Kidney epithelial cell (primary cell): ENCODE measurements at regions not wholly inside any gene's neighbourhood (a gene's known extent, or its start where the extent isn't known, plus 50 kb on each side); places are given as distances from the start of the nearest gene placed in this dataset.

Experiments used
- DNase-seq: peaks from one replicate; pipeline ENCODE4 v3.0.0-alpha.2; 2010; ENCODE audit warnings: low read depth
- H3K27me3 ChIP-seq: 2 replicates; pipeline ENCODE4 v1.6.0; 2011; ENCODE audit warnings: low read length; ENCODE audit not compliant: control insufficient read depth, insufficient read depth
- H3K36me3 ChIP-seq: 2 replicates; pipeline ENCODE4 v1.5.1; 2011; ENCODE audit warnings: low read length; ENCODE audit not compliant: control insufficient read depth, insufficient read depth
- H3K4me3 ChIP-seq: 2 replicates; pipeline ENCODE4 v1.5.1; 2011; ENCODE audit warnings: low read depth, mild to moderate bottlenecking, control low read depth, low read length
- TF ChIP-seq, protein P1 (sequence below): IDR thresholded peaks from 2 replicates; pipeline ENCODE4 v1.5.1; 2011; ENCODE audit warnings: mild to moderate bottlenecking, moderate library complexity, low read length, control low read depth, inconsistent platforms; ENCODE audit not compliant: insufficient read depth, poor library complexity, severe bottlenecking

DNA sequence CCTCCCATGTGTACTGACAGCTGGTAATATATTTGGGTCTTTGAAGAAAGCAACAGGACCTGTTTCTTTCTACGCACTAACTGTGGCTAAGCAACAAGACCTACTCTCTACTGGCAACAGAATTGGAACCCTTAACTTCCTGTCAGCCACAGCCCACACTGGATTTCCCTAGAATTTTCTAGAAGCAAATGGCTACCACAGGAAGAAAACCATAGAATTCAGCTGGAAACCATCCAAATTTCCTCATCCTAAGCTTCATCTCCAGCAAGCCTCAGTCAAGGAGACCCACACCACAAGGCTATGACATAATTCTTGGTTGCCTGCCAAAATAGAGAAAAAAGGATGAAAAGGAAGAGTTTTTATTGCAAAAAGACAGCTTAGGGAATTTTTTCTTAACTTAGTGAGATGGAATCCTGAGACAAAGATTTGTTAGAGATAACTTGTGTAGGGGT, 171.8 kb upstream of the TNC start:
- TF ChIP-seq, protein P1, sequence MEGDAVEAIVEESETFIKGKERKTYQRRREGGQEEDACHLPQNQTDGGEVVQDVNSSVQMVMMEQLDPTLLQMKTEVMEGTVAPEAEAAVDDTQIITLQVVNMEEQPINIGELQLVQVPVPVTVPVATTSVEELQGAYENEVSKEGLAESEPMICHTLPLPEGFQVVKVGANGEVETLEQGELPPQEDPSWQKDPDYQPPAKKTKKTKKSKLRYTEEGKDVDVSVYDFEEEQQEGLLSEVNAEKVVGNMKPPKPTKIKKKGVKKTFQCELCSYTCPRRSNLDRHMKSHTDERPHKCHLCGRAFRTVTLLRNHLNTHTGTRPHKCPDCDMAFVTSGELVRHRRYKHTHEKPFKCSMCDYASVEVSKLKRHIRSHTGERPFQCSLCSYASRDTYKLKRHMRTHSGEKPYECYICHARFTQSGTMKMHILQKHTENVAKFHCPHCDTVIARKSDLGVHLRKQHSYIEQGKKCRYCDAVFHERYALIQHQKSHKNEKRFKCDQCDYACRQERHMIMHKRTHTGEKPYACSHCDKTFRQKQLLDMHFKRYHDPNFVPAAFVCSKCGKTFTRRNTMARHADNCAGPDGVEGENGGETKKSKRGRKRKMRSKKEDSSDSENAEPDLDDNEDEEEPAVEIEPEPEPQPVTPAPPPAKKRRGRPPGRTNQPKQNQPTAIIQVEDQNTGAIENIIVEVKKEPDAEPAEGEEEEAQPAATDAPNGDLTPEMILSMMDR, result no peak
- DNase-seq, result peak; percentile 56
- H3K27me3 ChIP-seq, result no peaks in the 10 kb centered on the region
- H3K4me3 ChIP-seq, result no peak overlapping the region
- H3K36me3 ChIP-seq, result no peaks in the 10 kb centered on the region

DNA sequence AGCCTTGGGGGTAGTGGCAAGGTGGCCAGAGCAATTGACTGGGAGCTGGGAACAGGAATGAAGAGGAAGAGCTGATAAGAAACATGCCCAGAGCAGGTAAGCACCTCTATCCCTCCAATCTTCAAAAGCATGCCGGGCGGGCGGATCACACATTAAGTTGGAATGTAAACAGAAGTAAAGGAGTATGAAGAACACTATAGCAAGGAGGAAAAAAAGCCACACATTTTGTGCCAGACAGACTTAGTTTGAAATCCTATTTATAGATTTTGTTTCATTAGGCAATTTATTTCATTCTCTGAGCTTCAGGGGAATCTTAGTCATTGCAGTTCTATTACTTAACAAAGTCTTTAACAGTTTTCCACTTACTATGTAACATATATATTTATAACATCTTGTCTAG, 173.9 kb upstream of the TNC start:
- Histone ChIP-seq H3K36me3 (no peaks in the 10 kb centered on the region), H3K27me3 (no peaks in the 10 kb centered on the region), H3K4me3 (no peak overlapping the region)
- TF ChIP-seq, protein P1, result no peak
- DNase-seq, result no peak

DNA sequence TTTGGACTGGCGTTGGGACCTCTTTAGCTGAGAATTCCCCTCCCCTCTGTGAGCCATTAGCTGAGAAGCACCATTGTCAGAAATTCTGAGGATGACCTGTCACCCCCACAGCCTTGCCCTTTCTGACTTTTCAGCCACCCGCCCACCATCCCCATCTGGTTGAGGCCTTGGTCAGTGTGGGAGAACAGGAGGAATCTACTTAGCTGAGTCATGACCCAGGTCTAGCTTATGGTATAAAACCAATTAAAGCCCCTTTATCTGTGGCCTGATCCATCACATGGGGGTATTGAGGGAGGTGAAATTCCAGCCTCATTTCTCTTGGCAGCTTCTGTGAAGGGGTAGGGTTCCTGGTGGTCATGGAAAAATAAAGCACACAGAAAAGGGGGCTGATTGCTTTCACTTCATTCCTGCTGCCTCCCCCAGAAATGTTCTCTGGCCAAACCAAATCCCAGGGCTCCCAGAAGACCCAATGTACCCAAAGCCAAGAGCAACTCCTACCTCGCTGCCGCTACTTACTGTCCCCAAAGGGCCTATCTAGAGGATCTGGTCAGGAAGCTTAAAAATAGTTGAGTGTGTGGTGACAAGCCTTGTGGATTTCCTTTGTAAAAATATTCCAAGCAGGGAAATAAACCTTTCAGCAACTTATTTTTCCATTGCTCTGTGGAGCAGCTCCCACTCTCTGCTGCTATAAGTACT, 174.8 kb upstream of the TNC start:
- DNase-seq, result no peak
- no peaks in the 10 kb centered on the region for H3K27me3 ChIP-seq
- H3K36me3 ChIP-seq, result no peaks in the 10 kb centered on the region
- TF ChIP-seq, protein P1, result no peak
- H3K4me3 ChIP-seq, result no peak overlapping the region

DNA sequence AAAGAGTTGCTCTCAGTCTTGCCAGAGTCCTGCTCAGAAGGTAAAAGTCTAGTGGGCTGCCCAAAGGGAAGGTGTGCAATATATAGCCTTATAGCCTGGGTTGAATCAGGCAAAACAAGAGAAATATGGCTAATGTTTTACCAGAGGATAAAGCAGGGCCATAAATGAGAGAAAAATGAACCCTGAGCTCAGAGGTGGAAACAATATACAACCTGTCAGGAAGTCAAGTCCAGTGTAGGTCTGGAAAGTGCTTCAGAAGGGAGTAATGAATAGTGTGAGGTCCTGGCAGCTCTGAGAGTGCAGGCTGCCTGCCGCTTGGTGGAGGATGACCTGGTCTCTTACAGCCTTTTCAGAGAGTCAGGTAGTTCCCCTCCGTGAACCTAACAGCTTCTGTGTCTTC, 177.8 kb upstream of the TNC start:
- H3K4me3 ChIP-seq, result no peak overlapping the region
- no peaks in the 10 kb centered on the region for H3K36me3 ChIP-seq
- TF ChIP-seq, protein P1, result no peak
- DNase-seq, result no peak
- H3K27me3 ChIP-seq, result no peaks in the 10 kb centered on the region

DNA sequence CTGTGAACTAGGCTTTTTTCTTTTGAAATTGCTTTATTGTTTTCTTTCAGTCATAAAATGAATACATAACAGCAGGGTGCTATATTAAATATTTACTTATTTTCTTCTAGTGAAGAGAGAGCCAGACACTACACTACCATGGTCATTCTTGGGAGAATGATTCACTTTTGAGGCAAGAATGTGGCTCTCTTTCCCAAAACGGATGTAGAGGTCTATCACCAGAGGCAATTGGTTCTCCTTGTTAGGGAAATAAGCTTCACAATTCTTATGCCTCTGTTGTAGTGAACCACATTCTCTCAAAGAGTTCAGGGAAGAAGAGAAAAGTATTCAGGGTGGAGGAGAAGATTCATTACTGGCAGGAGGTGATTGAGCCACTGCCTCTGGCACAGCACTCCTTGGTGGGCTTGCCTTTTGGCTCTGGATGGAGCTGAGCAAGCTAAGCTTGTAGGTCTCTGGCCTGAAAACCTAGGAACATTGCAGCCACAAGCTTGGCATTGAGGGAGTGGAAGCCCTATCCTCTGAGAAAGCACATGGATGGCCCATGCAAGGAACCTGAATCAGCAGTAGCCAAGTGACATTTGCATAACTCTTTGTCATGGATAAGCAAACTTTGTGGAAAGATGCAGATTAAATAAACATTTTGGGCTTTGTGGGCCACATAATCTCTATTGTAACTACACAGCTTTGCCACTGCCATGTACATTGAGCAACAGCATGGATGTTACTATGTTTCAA, 179.0 kb upstream of the TNC start:
- Histone ChIP-seq H3K36me3 (no peaks in the 10 kb centered on the region), H3K4me3 (no peak overlapping the region), H3K27me3 (no peaks in the 10 kb centered on the region)
- DNase-seq, result no peak
- TF ChIP-seq, protein P1, result no peak
